A673 (cell line): ENCODE measurements at regions not wholly inside any gene's neighbourhood (a gene's known extent, or its start where the extent isn't known, plus 50 kb on each side); places are given as distances from the start of the nearest gene placed in this dataset.

ENCODE experiments used
- BruUV-seq: library from RNA; stranded (reverse); fragments of 400-500 nt; replicated peaks from 2 replicates; lab custom pipeline; 2021; lab: Mats Ljungman, UMichigan
- CTCF ChIA-PET: fragments of 300-600 bp; sonication (Branson Sonifier 250); formaldehyde crosslinking; loops from one replicate; lab custom pipeline; 2022; ENCODE audit warnings: antibody characterized with exemption; lab: Charles Lee
- POLR2A ChIA-PET: fragments of 300-600 bp; sonication (Branson Sonifier 250); formaldehyde crosslinking; loops from one replicate; lab custom pipeline; 2022; ENCODE audit warnings: antibody characterized with exemption; ENCODE audit not compliant: low non-redundant PET; lab: Charles Lee
- DNase-seq: peaks from one replicate; pipeline ENCODE4 v3.0.0-alpha.2; 2015; ENCODE audit warnings: low spot score
- H3K27ac ChIP-seq: fragments of 200-600 bp; sonication (generic); 2 replicates; pipeline ENCODE4 v1.5.1; 2016; ENCODE audit warnings: mixed run types, low read depth, mild to moderate bottlenecking, mixed read lengths, antibody characterized with exemption, low read length; ENCODE audit not compliant: poor library complexity, severe bottlenecking
- H3K27me3 ChIP-seq: fragments of 200-600 bp; sonication (generic); replicated peaks from 2 replicates; pipeline ENCODE4 v1.6.1; 2017; ENCODE audit warnings: mixed run types, low read depth, mild to moderate bottlenecking, mixed read lengths, antibody characterized with exemption, low read length; ENCODE audit not compliant: insufficient read depth, poor library complexity
- H3K36me3 ChIP-seq: fragments of 200-600 bp; sonication (generic); 2 replicates; pipeline ENCODE4 v1.6.1; 2016; ENCODE audit warnings: mixed run types, mild to moderate bottlenecking, mixed read lengths, antibody characterized with exemption, low read length; ENCODE audit not compliant: insufficient read depth, poor library complexity, severe bottlenecking
- H3K4me1 ChIP-seq: fragments of 200-600 bp; sonication (generic); 2 replicates; pipeline ENCODE4 v1.6.1; 2017; ENCODE audit warnings: mixed run types, mild to moderate bottlenecking, mixed read lengths, antibody characterized with exemption, low read length; ENCODE audit not compliant: insufficient read depth, poor library complexity, severe bottlenecking
- H3K4me3 ChIP-seq: fragments of 200-600 bp; sonication (generic); 2 replicates; pipeline ENCODE4 v1.5.1; 2016; ENCODE audit warnings: low read depth, mixed run types, mild to moderate bottlenecking, mixed read lengths, low read length; ENCODE audit not compliant: poor library complexity, severe bottlenecking
- H3K9me3 ChIP-seq: fragments of 200-600 bp; sonication (generic); 2 replicates; pipeline ENCODE4 v1.6.1; 2016; ENCODE audit warnings: mixed run types, low read depth, mild to moderate bottlenecking, mixed read lengths, antibody characterized with exemption, low read length; ENCODE audit not compliant: poor library complexity, severe bottlenecking
- EZH2 ChIP-seq: fragments of 200-600 bp; sonication (generic); IDR thresholded peaks from 2 replicates; pipeline ENCODE4 v1.6.1; 2017; ENCODE audit warnings: borderline replicate concordance, low read depth, mild to moderate bottlenecking, mixed read lengths, antibody characterized with exemption, low read length; ENCODE audit not compliant: poor library complexity, severe bottlenecking
- intact Hi-C: fragments of 100-400 bp; cut with micrococcal nuclease; formaldehyde crosslinking; loops from one replicate; pipeline ENCODE4 v1.10.0; 2022; ENCODE audit not compliant: unreplicated experiment
- TF ChIP-seq, protein P1 (sequence below): fragments of 300-800, 200-600 bp; sonication (generic); conservative IDR thresholded peaks from 2 replicates; pipeline ENCODE4 v1.5.1; 2017; ENCODE audit warnings: low read depth, mild to moderate bottlenecking, antibody characterized with exemption, low read length, moderate library complexity, mixed read lengths

GRCh38 chr7:20267482-20267881 is 50.3 kb upstream of the MACC1 start:
- POLR2A ChIA-PET = no interaction called here
- H3K9me3 ChIP-seq = no peaks in the 10 kb centered on the region
- H3K36me3 ChIP-seq = no peaks in the 10 kb centered on the region
- no peak overlapping the region for H3K4me3 ChIP-seq
- no peak for DNase-seq
- TF ChIP-seq, protein P1, sequence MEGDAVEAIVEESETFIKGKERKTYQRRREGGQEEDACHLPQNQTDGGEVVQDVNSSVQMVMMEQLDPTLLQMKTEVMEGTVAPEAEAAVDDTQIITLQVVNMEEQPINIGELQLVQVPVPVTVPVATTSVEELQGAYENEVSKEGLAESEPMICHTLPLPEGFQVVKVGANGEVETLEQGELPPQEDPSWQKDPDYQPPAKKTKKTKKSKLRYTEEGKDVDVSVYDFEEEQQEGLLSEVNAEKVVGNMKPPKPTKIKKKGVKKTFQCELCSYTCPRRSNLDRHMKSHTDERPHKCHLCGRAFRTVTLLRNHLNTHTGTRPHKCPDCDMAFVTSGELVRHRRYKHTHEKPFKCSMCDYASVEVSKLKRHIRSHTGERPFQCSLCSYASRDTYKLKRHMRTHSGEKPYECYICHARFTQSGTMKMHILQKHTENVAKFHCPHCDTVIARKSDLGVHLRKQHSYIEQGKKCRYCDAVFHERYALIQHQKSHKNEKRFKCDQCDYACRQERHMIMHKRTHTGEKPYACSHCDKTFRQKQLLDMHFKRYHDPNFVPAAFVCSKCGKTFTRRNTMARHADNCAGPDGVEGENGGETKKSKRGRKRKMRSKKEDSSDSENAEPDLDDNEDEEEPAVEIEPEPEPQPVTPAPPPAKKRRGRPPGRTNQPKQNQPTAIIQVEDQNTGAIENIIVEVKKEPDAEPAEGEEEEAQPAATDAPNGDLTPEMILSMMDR = no peak; the same call in 1 of the 2 replicates
- no peak for TF ChIP-seq EZH2
- CTCF ChIA-PET = no interaction called here
- BruUV-seq = no TSS peak
- intact Hi-C loops = no loop called here
- no peak overlapping the region for H3K27ac ChIP-seq
- H3K4me1 ChIP-seq = no peaks in the 10 kb centered on the region
- H3K27me3 ChIP-seq = no peaks in the 10 kb centered on the region

DNA sequence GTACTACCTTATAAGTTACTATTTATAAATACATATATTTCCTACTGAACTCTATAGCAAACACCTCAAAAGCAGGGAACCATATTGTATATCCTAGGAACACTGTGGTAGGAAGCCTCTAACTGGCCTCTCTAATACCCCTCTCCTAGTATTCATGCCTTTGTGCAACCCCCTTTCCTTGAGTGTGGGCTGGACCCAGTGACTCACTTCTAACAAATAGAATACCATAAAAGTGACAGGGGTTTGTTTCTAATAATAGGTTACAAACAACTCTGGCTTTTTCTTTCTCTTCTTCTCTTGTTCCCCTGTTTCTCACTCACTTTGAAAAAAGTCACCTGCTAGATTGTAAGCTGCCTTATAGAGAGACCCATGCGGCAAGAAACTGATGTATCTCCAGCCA is 51.6 kb upstream of the MACC1 start:
- Histone ChIP-seq H3K4me3 (no peak overlapping the region), H3K9me3 (no peaks in the 10 kb centered on the region), H3K27me3 (no peaks in the 10 kb centered on the region), H3K4me1 (no peaks in the 10 kb centered on the region), H3K36me3 (no peaks in the 10 kb centered on the region), H3K27ac (no peak overlapping the region)
- ChIA-PET POLR2A (no interaction called here), CTCF (no interaction called here)
- intact Hi-C loops = no loop called here
- TF ChIP-seq, protein P1 = no peak
- TF ChIP-seq EZH2 = no peak
- BruUV-seq = no TSS peak
- DNase-seq = no peak

- CTCF ChIA-PET = no interaction called here
- intact Hi-C loops = no loop called here
These were observed 52.5 kb upstream of the MACC1 start for GRCh38 chr7:20269726-20270125.

More at GRCh38 chr7:20269726-20270125, 52.5 kb upstream of the MACC1 start:
- Histone ChIP-seq H3K27ac (no peak overlapping the region), H3K4me1 (no peaks in the 10 kb centered on the region), H3K36me3 (no peaks in the 10 kb centered on the region), H3K27me3 (no peaks in the 10 kb centered on the region), H3K9me3 (no peaks in the 10 kb centered on the region), H3K4me3 (no peak overlapping the region)
- no peak for DNase-seq
- no TSS peak for BruUV-seq
- POLR2A ChIA-PET = no interaction called here
- TF ChIP-seq, protein P1 = no peak
- no peak for TF ChIP-seq EZH2
